GM21423 (cell line): ENCODE measurements at regions not wholly inside any gene's neighbourhood (a gene's known extent, or its start where the extent isn't known, plus 50 kb on each side); places are given as distances from the start of the nearest gene placed in this dataset.
A peak's percentile ranks its signal among the peaks of the same experiment; 100 is the strongest.
"Not testable (repeated sequence)": the region's sequence is repeated elsewhere in the genome, so short reads cannot be mapped to it uniquely, and the experiment has no call there.

Source experiments
- ATAC-seq: cut with Tn5 transposase; IDR thresholded peaks from one replicate; pipeline ENCODE4 v1.9.1; 2021; ENCODE audit warnings: mild to moderate bottlenecking, moderate library complexity; ENCODE audit not compliant: unreplicated experiment

- ATAC-seq: no peak
These were observed 206.1 kb downstream of the YTHDC2 start for GRCh38 chr5:113719549-113719948.

GRCh38 chr5:113721171-113721570 is 207.7 kb downstream of the YTHDC2 start:
- no peak for ATAC-seq

- ATAC-seq: no peak
These were observed 209.5 kb downstream of the YTHDC2 start for GRCh38 chr5:113723021-113723420.

- no peak for ATAC-seq
These were observed 222.3 kb downstream of the YTHDC2 start for GRCh38 chr5:113735751-113736150.

GRCh38 chr5:113742176-113742575 is 228.7 kb downstream of the YTHDC2 start:
- ATAC-seq: no peak

GRCh38 chr5:113742639-113743038 is 229.1 kb downstream of the YTHDC2 start:
- no peak for ATAC-seq

- ATAC-seq: no peak
These were observed 234.9 kb downstream of the YTHDC2 start for GRCh38 chr5:113748403-113748802.

- ATAC-seq: no peak
These were observed 235.8 kb downstream of the YTHDC2 start for GRCh38 chr5:113749334-113749733.

- ATAC-seq: not testable (repeated sequence)
These were observed 239.7 kb downstream of the YTHDC2 start for GRCh38 chr5:113753182-113753581.

GRCh38 chr5:113755516-113755915 is 242.0 kb downstream of the YTHDC2 start:
- no peak for ATAC-seq

- no peak for ATAC-seq
These were observed 244.0 kb downstream of the YTHDC2 start for GRCh38 chr5:113757508-113757907.

- no peak for ATAC-seq
These were observed 246.0 kb downstream of the YTHDC2 start for GRCh38 chr5:113759505-113759904.

GRCh38 chr5:113760486-113760885 is 247.0 kb downstream of the YTHDC2 start:
- no peak for ATAC-seq

GRCh38 chr5:113761594-113761993 is 248.1 kb downstream of the YTHDC2 start:
- ATAC-seq: no peak

GRCh38 chr5:113764382-113764781 is 250.9 kb downstream of the YTHDC2 start:
- no peak for ATAC-seq

GRCh38 chr5:113766827-113767226 is 253.3 kb downstream of the YTHDC2 start:
- not testable (repeated sequence) for ATAC-seq

GRCh38 chr5:113770648-113771047 is 257.2 kb downstream of the YTHDC2 start:
- no peak for ATAC-seq

- peak; percentile 58 for ATAC-seq
These were observed 258.0 kb downstream of the YTHDC2 start for GRCh38 chr5:113771483-113771882.

- ATAC-seq: no peak
These were observed 262.7 kb downstream of the YTHDC2 start for GRCh38 chr5:113776168-113776567.

GRCh38 chr5:113776832-113777525 is 263.5 kb downstream of the YTHDC2 start:
- no peak for ATAC-seq

- no peak for ATAC-seq
These were observed 264.7 kb downstream of the YTHDC2 start for GRCh38 chr5:113778147-113778546.

GRCh38 chr5:113788141-113788655 is 274.7 kb downstream of the YTHDC2 start:
- no peak for ATAC-seq

- ATAC-seq: no peak
These were observed 276.3 kb downstream of the YTHDC2 start for GRCh38 chr5:113789769-113790168.
